WERI-Rb-1 (cell line): ENCODE measurements at regions not wholly inside any gene's neighbourhood (a gene's known extent, or its start where the extent isn't known, plus 50 kb on each side); places are given as distances from the start of the nearest gene placed in this dataset.

Experiments used
- DNase-seq: peaks from one replicate; pipeline ENCODE4 v3.0.0-alpha.2; 2020
- H3K27ac ChIP-seq: fragments of 250-450 bp; sonication (Bioruptor Pico); 2 replicates; pipeline ENCODE4 v1.5.1; 2020; ENCODE audit warnings: mild to moderate bottlenecking, moderate library complexity
- H3K27me3 ChIP-seq: fragments of 250-450 bp; sonication (Bioruptor Pico); 2 replicates; pipeline ENCODE4 v1.5.1; 2021; ENCODE audit warnings: mild to moderate bottlenecking, low read depth, moderate library complexity; ENCODE audit not compliant: insufficient read depth, severe bottlenecking
- H3K36me3 ChIP-seq: fragments of 250-450 bp; sonication (Bioruptor Pico); 2 replicates; pipeline ENCODE4 v1.5.1; 2020; ENCODE audit warnings: mild to moderate bottlenecking, moderate library complexity
- H3K4me3 ChIP-seq: 2 replicates; pipeline ENCODE4 v1.5.1; 2011; ENCODE audit warnings: low read depth, mild to moderate bottlenecking, control low read depth, low read length
- H3K9me3 ChIP-seq: fragments of 250-450 bp; sonication (Bioruptor Pico); 2 replicates; pipeline ENCODE4 v1.5.1; 2021; ENCODE audit warnings: mild to moderate bottlenecking, moderate library complexity; ENCODE audit not compliant: severe bottlenecking
- CTCF ChIP-seq: IDR thresholded peaks from 2 replicates; pipeline ENCODE4 v1.5.1; 2011; ENCODE audit warnings: low read depth, mild to moderate bottlenecking, control low read depth, inconsistent platforms, low read length

- no peak overlapping the region for H3K4me3 ChIP-seq
- no peak overlapping the region for H3K27ac ChIP-seq
- no peaks in the 10 kb centered on the region for H3K9me3 ChIP-seq
- H3K27me3 ChIP-seq = no peaks in the 10 kb centered on the region
- TF ChIP-seq CTCF = no peak
- H3K36me3 ChIP-seq = no peaks in the 10 kb centered on the region
- DNase-seq = no peak
Observed at GRCh38 chr2:133936096-133936495, 317.8 kb upstream of the MGAT5 start.

- TF ChIP-seq CTCF = no peak
- Histone ChIP-seq H3K27ac (no peak overlapping the region), H3K36me3 (no peaks in the 10 kb centered on the region), H3K27me3 (no peaks in the 10 kb centered on the region), H3K4me3 (no peak overlapping the region), H3K9me3 (no peaks in the 10 kb centered on the region)
- DNase-seq = no peak
Observed at GRCh38 chr2:133936601-133937000, 317.3 kb upstream of the MGAT5 start.

- Histone ChIP-seq H3K4me3 (no peak overlapping the region), H3K27me3 (no peaks in the 10 kb centered on the region), H3K27ac (no peak overlapping the region), H3K9me3 (no peaks in the 10 kb centered on the region), H3K36me3 (no peaks in the 10 kb centered on the region)
- DNase-seq = no peak
- TF ChIP-seq CTCF = no peak
Observed at GRCh38 chr2:133937669-133938068, 316.2 kb upstream of the MGAT5 start.

GRCh38 chr2:133940134-133940533 lies 313.7 kb upstream of the MGAT5 start:
- H3K36me3 ChIP-seq = no peaks in the 10 kb centered on the region
- no peaks in the 10 kb centered on the region for H3K27me3 ChIP-seq
- H3K4me3 ChIP-seq = no peak overlapping the region
- H3K9me3 ChIP-seq = no peaks in the 10 kb centered on the region
- H3K27ac ChIP-seq = no peak overlapping the region
- DNase-seq = no peak
- TF ChIP-seq CTCF = no peak

- TF ChIP-seq CTCF = no peak
- DNase-seq = no peak
- Histone ChIP-seq H3K36me3 (no peaks in the 10 kb centered on the region), H3K9me3 (no peaks in the 10 kb centered on the region), H3K27me3 (no peaks in the 10 kb centered on the region), H3K4me3 (no peak overlapping the region), H3K27ac (no peak overlapping the region)
Observed at GRCh38 chr2:133941666-133942065, 312.2 kb upstream of the MGAT5 start.

GRCh38 chr2:133942398-133942797 lies 311.5 kb upstream of the MGAT5 start:
- H3K4me3 ChIP-seq = no peak overlapping the region
- no peak for TF ChIP-seq CTCF
- no peak for DNase-seq
- H3K27me3 ChIP-seq = no peaks in the 10 kb centered on the region
- no peaks in the 10 kb centered on the region for H3K9me3 ChIP-seq
- no peak overlapping the region for H3K27ac ChIP-seq
- no peaks in the 10 kb centered on the region for H3K36me3 ChIP-seq
